Left kidney (tissue), 1 donor: ENCODE measurements at regions not wholly inside any gene's neighbourhood (a gene's known extent, or its start where the extent isn't known, plus 50 kb on each side); places are given as distances from the start of the nearest gene placed in this dataset.
A peak's percentile ranks its signal among the peaks of the same experiment; 100 is the strongest.

Experiments used
- DNase-seq: peaks from one replicate; pipeline ENCODE4 v3.0.0-alpha.2; 2013

DNA sequence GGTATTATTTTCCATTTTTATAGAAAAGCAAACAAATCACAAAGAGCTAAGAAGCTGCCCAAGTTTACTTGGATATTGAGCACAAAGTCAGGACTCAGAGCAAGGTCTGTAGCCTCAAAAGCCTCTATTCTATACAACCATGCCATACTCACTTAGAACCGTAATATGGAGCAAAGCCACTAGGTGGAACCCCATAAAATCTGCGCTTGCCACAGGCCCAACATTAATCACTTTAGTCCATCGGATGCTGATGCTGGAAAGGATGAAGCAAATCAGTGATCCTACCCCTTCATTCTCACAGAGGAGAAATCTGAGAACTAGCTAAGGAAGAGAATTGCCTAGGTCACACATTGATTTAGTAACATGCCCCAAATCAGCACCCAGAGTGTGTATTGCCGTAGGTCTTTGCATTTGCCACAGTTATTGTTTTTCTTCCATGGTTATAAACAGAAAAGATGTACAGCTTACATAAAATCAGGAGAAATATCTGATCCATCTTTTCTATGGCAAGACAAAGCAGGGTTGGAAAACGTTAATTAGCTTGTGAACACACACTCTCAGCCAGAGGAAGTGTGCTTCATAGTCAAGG, 56.7 kb upstream of the RAB38 start:
- peak; percentile 41 for DNase-seq

DNA sequence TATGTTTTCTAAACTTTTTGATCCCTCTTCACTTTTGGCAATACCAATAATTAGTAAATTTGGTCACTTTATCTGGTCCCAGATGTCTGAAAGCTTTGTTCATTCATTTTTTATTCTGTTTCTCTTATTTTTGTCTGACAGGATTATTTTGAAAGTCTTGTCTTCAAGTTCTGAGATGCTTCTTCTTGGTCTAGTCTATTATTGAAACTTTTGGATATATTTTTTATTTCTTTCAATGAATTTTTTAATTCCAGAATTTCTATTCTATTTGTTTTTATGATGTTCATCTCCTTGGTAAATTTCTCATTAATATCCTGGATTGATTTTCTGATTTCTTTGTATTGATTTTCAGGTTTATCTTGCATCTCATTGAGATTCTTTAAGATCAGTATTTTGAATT, 54.1 kb upstream of the RAB38 start:
- DNase-seq: no peak
